ENCODE measurements at regions not wholly inside any gene's neighbourhood (a gene's known extent, or its start where the extent isn't known, plus 50 kb on each side); places are given as distances from the start of the nearest gene placed in this dataset.
"Not testable (repeated sequence)": the region's sequence is repeated elsewhere in the genome, so short reads cannot be mapped to it uniquely, and the experiment has no call there.

- Histone ChIP-seq H3K27ac (no peak overlapping the region), H3K27me3 (no peaks in the 10 kb centered on the region), H3K4me2 (no peak overlapping the region), H2AFZ (no peak overlapping the region), H3K9me2 (replicated peaks; ENCODE audit: insufficient read depth) (no peaks in the 10 kb centered on the region), H3K36me3 (replicated peaks; ENCODE audit: insufficient read depth, low read depth) (no peaks in the 10 kb centered on the region), H3K9me3 (ENCODE audit: low read depth) (no peaks in the 10 kb centered on the region), H4K20me1 (ENCODE audit: insufficient read depth, poor library complexity, severe bottlenecking) (no peaks in the 10 kb centered on the region), H3K79me2 (no peaks in the 10 kb centered on the region), H3K4me1 (ENCODE audit: insufficient read depth) (no peaks in the 10 kb centered on the region), H3K4me3 (no peak overlapping the region)
- DNase-seq (ENCODE audit: low spot score), result no peak
- WGBS (ENCODE audit: low lambda C conversion rate, missing lambda C conversion rate), result 69% methylated on average over 1 of the region's 1 CpG
- TF ChIP-seq EZH2 (IDR thresholded peaks at IDR 0.05; ENCODE audit: borderline replicate concordance), result no peak
- TF ChIP-seq CTCF (IDR thresholded peaks at IDR 0.05; ENCODE audit: poor library complexity), result no peak
- no peak for TF ChIP-seq EZH2phosphoT487 (IDR thresholded peaks at IDR 0.05; ENCODE audit: low read depth, severe bottlenecking, unreplicated experiment)
These were observed 1174.0 kb upstream of the SLC39A10 start for GRCh38 chr2:194483041-194483440.

- no peaks in the 10 kb centered on the region for H3K9me2 ChIP-seq (replicated peaks; ENCODE audit: insufficient read depth)
- H3K9me3 ChIP-seq (ENCODE audit: low read depth), result no peaks in the 10 kb centered on the region
- no peak overlapping the region for H3K27ac ChIP-seq
- no peaks in the 10 kb centered on the region for H3K4me1 ChIP-seq (ENCODE audit: insufficient read depth)
- no peaks in the 10 kb centered on the region for H3K27me3 ChIP-seq
- TF ChIP-seq EZH2 (IDR thresholded peaks at IDR 0.05; ENCODE audit: borderline replicate concordance), result no peak
- TF ChIP-seq EZH2phosphoT487 (IDR thresholded peaks at IDR 0.05; ENCODE audit: low read depth, severe bottlenecking, unreplicated experiment), result no peak
- TF ChIP-seq CTCF (IDR thresholded peaks at IDR 0.05; ENCODE audit: poor library complexity), result no peak
- H3K79me2 ChIP-seq, result no peaks in the 10 kb centered on the region
- H3K36me3 ChIP-seq (replicated peaks; ENCODE audit: insufficient read depth, low read depth), result no peaks in the 10 kb centered on the region
- H4K20me1 ChIP-seq (ENCODE audit: insufficient read depth, poor library complexity, severe bottlenecking), result no peaks in the 10 kb centered on the region
- no peak for DNase-seq (ENCODE audit: low spot score)
- H3K4me2 ChIP-seq, result no peak overlapping the region
- no peak overlapping the region for H3K4me3 ChIP-seq
- no peak overlapping the region for H2AFZ ChIP-seq
- 83% methylated on average over 3 of the region's 3 CpGs for WGBS (ENCODE audit: low lambda C conversion rate, missing lambda C conversion rate)
These were observed 1191.4 kb upstream of the SLC39A10 start for GRCh38 chr2:194465641-194466040.

- no peaks in the 10 kb centered on the region for H3K9me2 ChIP-seq (replicated peaks; ENCODE audit: insufficient read depth)
- no peak overlapping the region for H2AFZ ChIP-seq
- no peak overlapping the region for H3K4me2 ChIP-seq
- no peak overlapping the region for H3K4me3 ChIP-seq
- no peaks in the 10 kb centered on the region for H3K36me3 ChIP-seq (replicated peaks; ENCODE audit: insufficient read depth, low read depth)
- 81% methylated on average over 8 of the region's 8 CpGs for WGBS (ENCODE audit: low lambda C conversion rate, missing lambda C conversion rate)
- no peaks in the 10 kb centered on the region for H3K9me3 ChIP-seq (ENCODE audit: low read depth)
- H4K20me1 ChIP-seq (ENCODE audit: insufficient read depth, poor library complexity, severe bottlenecking), result no peaks in the 10 kb centered on the region
- TF ChIP-seq CTCF (IDR thresholded peaks at IDR 0.05; ENCODE audit: poor library complexity) (no peak), EZH2phosphoT487 (IDR thresholded peaks at IDR 0.05; ENCODE audit: low read depth, severe bottlenecking, unreplicated experiment) (no peak), EZH2 (IDR thresholded peaks at IDR 0.05; ENCODE audit: borderline replicate concordance) (no peak)
- DNase-seq (ENCODE audit: low spot score), result no peak
- H3K27me3 ChIP-seq, result no peaks in the 10 kb centered on the region
- H3K27ac ChIP-seq, result no peak overlapping the region
- H3K4me1 ChIP-seq (ENCODE audit: insufficient read depth), result no peaks in the 10 kb centered on the region
- no peaks in the 10 kb centered on the region for H3K79me2 ChIP-seq
These were observed 1191.9 kb upstream of the SLC39A10 start for GRCh38 chr2:194464964-194465638.

- H3K27ac ChIP-seq; H3K27me3 ChIP-seq; H2AFZ ChIP-seq; H3K9me3 ChIP-seq (ENCODE audit: low read depth); H3K79me2 ChIP-seq; H3K9me2 ChIP-seq (replicated peaks; ENCODE audit: insufficient read depth); H3K36me3 ChIP-seq (replicated peaks; ENCODE audit: insufficient read depth, low read depth); H4K20me1 ChIP-seq (ENCODE audit: insufficient read depth, poor library complexity, severe bottlenecking); DNase-seq (ENCODE audit: low spot score); H3K4me2 ChIP-seq; H3K4me1 ChIP-seq (ENCODE audit: insufficient read depth); H3K4me3 ChIP-seq: not testable (repeated sequence)
- 50% methylated on average over 2 of the region's 2 CpGs for WGBS (ENCODE audit: low lambda C conversion rate, missing lambda C conversion rate)
These were observed 1194.1 kb upstream of the SLC39A10 start for GRCh38 chr2:194462883-194463282.

All from hepatocyte (in vitro differentiated cells).